ENCODE measurements at regions not wholly inside any gene's neighbourhood (a gene's known extent, or its start where the extent isn't known, plus 50 kb on each side); places are given as distances from the start of the nearest gene placed in this dataset.

GRCh38 chr13:88541994-88542393 lies 870.8 kb downstream of the SLITRK5 start:
- Histone ChIP-seq H3K36me3 (no peaks in the 10 kb centered on the region), H3K27ac (no peak overlapping the region), H3K27me3 (replicated peaks; ENCODE audit: insufficient read depth) (no peaks in the 10 kb centered on the region), H3K4me3 (no peak overlapping the region), H3K9me3 (no peaks in the 10 kb centered on the region), H3K4me1 (replicated peaks) (no peaks in the 10 kb centered on the region)
- TF ChIP-seq POLR2A (IDR thresholded peaks at IDR 0.05) = no peak
- no peak for TF ChIP-seq CTCF (IDR thresholded peaks at IDR 0.05)
- no peak for TF ChIP-seq POLR2AphosphoS5 (IDR thresholded peaks at IDR 0.05)
- WGBS = 96% methylated on average over 1 of the region's 1 CpG
- intact Hi-C loops (cut with DNase I) = no loop called here
- DNase-seq (ENCODE audit: low spot score) = no peak

GRCh38 chr13:88544836-88545235 lies 873.7 kb downstream of the SLITRK5 start:
- WGBS = 88% methylated on average over 1 of the region's 1 CpG
- Histone ChIP-seq H3K27ac (no peak overlapping the region), H3K4me1 (replicated peaks) (no peaks in the 10 kb centered on the region), H3K27me3 (replicated peaks; ENCODE audit: insufficient read depth) (no peaks in the 10 kb centered on the region), H3K4me3 (no peak overlapping the region), H3K9me3 (no peaks in the 10 kb centered on the region), H3K36me3 (no peaks in the 10 kb centered on the region)
- TF ChIP-seq POLR2AphosphoS5 (IDR thresholded peaks at IDR 0.05) = no peak
- intact Hi-C loops (cut with DNase I) = no loop called here
- no peak for DNase-seq (ENCODE audit: low spot score)

- DNase-seq (ENCODE audit: low spot score) = no peak
- intact Hi-C loops (cut with DNase I) = no loop called here
- H3K4me3 ChIP-seq = no peak overlapping the region
- 88% methylated on average over 2 of the region's 2 CpGs for WGBS
- H3K4me1 ChIP-seq (replicated peaks) = no peaks in the 10 kb centered on the region
- H3K36me3 ChIP-seq = no peaks in the 10 kb centered on the region
- H3K27ac ChIP-seq = no peak overlapping the region
- no peaks in the 10 kb centered on the region for H3K9me3 ChIP-seq
- TF ChIP-seq POLR2A (IDR thresholded peaks at IDR 0.05) (no peak), CTCF (IDR thresholded peaks at IDR 0.05) (no peak), POLR2AphosphoS5 (IDR thresholded peaks at IDR 0.05) (no peak)
- H3K27me3 ChIP-seq (replicated peaks; ENCODE audit: insufficient read depth) = no peaks in the 10 kb centered on the region
Measured at GRCh38 chr13:88552966-88553365, 881.8 kb downstream of the SLITRK5 start.

GRCh38 chr13:88565566-88565965 lies 894.4 kb downstream of the SLITRK5 start:
- H3K4me3 ChIP-seq = no peak overlapping the region
- H3K27ac ChIP-seq = no peak overlapping the region
- H3K4me1 ChIP-seq (replicated peaks) = no peaks in the 10 kb centered on the region
- no peaks in the 10 kb centered on the region for H3K9me3 ChIP-seq
- H3K27me3 ChIP-seq (replicated peaks; ENCODE audit: insufficient read depth) = no peaks in the 10 kb centered on the region
- TF ChIP-seq CTCF (IDR thresholded peaks at IDR 0.05) (no peak), POLR2A (IDR thresholded peaks at IDR 0.05) (no peak), POLR2AphosphoS5 (IDR thresholded peaks at IDR 0.05) (no peak)
- no peaks in the 10 kb centered on the region for H3K36me3 ChIP-seq
- intact Hi-C loops (cut with DNase I) = no loop called here
- no peak for DNase-seq (ENCODE audit: low spot score)

DNA sequence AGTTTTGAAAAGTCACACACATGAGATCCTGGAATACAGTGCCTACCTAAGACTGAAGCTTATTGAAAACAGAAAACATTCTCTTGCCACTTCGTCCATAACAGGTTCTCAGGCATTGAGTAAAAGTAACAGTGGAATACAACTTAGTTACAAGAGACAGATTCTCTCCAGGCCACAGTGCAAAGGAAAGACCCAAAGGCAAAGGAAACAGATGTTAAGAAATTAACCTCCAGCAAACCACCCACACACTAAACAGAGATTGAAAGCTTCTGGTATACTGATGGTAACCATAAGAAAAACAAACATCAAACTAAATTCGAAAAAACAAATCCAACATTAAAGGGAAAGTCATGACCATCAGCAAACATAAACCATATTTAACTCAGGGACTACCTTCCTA lies 914.7 kb downstream of the SLITRK5 start:
- intact Hi-C loops (cut with DNase I) = no loop called here
- 74% methylated on average over 2 of the region's 2 CpGs for WGBS

More for the DNA sequence above, 914.7 kb downstream of the SLITRK5 start:
- H3K9me3 ChIP-seq = no peaks in the 10 kb centered on the region
- no peak overlapping the region for H3K27ac ChIP-seq
- TF ChIP-seq CTCF (IDR thresholded peaks at IDR 0.05) (no peak), POLR2AphosphoS5 (IDR thresholded peaks at IDR 0.05) (no peak), POLR2A (IDR thresholded peaks at IDR 0.05) (no peak)
- H3K27me3 ChIP-seq (replicated peaks; ENCODE audit: insufficient read depth) = no peaks in the 10 kb centered on the region
- no peaks in the 10 kb centered on the region for H3K4me1 ChIP-seq (replicated peaks)
- no peak overlapping the region for H3K4me3 ChIP-seq
- DNase-seq (ENCODE audit: low spot score) = no peak
- no peaks in the 10 kb centered on the region for H3K36me3 ChIP-seq

All from prostate gland (tissue), 2 donors.